GM23338 (cell line): ENCODE measurements at regions not wholly inside any gene's neighbourhood (a gene's known extent, or its start where the extent isn't known, plus 50 kb on each side); places are given as distances from the start of the nearest gene placed in this dataset.

Source experiments
- EZH2 ChIP-seq: fragments of 200-600 bp; sonication (generic); IDR thresholded peaks from one replicate; pipeline ENCODE4 v1.8.0; 2017; ENCODE audit warnings: antibody characterized with exemption, mild to moderate bottlenecking, low read depth; ENCODE audit not compliant: unreplicated experiment
- ZNF114 ChIP-seq: fragments of 250-450 bp; sonication (Bioruptor Pico); IDR thresholded peaks from 2 replicates; pipeline ENCODE4 v1.5.0; 2020; ENCODE audit warnings: mild to moderate bottlenecking, moderate library complexity
- TF ChIP-seq, protein P1 (sequence below), 2 experiments: fragments of 200-600 bp in 1 of 2; sonication (generic) in 1 of 2; conservative IDR thresholded peaks; 2 replicates each; pipeline versions ENCODE4 v1.5.1 to v1.6.1; 2016 to 2017; ENCODE audit warnings: antibody characterized with exemption in 2 of 2, low read depth in 2 of 2, mild to moderate bottlenecking in 2 of 2, moderate library complexity in 1 of 2
- TF ChIP-seq, protein P2 (sequence below): IDR thresholded peaks from one replicate; pipeline ENCODE4 v1.6.1; 2018; ENCODE audit warnings: antibody characterized with exemption; ENCODE audit not compliant: unreplicated experiment

DNA sequence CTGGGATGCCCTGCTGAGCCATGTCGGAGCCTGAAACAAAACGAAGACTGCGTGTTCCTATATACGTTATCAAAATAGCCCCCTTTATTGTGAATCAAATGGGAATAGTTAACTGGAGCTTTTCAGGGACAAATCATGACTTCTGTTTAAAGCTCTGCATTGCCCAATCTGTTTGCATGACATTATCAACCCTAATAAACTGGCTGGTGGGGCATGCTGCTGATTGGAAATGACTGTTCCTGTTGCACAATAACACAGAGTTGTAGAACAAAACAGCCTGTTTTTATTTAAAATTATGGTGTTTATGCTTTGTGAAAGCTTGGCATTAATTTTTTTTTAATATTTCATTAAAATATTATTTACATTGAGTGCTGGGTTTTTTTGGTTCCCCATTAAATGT lies 215.5 kb downstream of the TMEM167A start:
- TF ChIP-seq, protein P1, sequence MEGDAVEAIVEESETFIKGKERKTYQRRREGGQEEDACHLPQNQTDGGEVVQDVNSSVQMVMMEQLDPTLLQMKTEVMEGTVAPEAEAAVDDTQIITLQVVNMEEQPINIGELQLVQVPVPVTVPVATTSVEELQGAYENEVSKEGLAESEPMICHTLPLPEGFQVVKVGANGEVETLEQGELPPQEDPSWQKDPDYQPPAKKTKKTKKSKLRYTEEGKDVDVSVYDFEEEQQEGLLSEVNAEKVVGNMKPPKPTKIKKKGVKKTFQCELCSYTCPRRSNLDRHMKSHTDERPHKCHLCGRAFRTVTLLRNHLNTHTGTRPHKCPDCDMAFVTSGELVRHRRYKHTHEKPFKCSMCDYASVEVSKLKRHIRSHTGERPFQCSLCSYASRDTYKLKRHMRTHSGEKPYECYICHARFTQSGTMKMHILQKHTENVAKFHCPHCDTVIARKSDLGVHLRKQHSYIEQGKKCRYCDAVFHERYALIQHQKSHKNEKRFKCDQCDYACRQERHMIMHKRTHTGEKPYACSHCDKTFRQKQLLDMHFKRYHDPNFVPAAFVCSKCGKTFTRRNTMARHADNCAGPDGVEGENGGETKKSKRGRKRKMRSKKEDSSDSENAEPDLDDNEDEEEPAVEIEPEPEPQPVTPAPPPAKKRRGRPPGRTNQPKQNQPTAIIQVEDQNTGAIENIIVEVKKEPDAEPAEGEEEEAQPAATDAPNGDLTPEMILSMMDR (conservative IDR thresholded peaks at IDR 0.05; ENCODE audit: low read depth in 2 of 2), result no peak
- TF ChIP-seq EZH2 (no peak), ZNF114 (CRISPR knock-in tag) (no peak)
- TF ChIP-seq, protein P2, sequence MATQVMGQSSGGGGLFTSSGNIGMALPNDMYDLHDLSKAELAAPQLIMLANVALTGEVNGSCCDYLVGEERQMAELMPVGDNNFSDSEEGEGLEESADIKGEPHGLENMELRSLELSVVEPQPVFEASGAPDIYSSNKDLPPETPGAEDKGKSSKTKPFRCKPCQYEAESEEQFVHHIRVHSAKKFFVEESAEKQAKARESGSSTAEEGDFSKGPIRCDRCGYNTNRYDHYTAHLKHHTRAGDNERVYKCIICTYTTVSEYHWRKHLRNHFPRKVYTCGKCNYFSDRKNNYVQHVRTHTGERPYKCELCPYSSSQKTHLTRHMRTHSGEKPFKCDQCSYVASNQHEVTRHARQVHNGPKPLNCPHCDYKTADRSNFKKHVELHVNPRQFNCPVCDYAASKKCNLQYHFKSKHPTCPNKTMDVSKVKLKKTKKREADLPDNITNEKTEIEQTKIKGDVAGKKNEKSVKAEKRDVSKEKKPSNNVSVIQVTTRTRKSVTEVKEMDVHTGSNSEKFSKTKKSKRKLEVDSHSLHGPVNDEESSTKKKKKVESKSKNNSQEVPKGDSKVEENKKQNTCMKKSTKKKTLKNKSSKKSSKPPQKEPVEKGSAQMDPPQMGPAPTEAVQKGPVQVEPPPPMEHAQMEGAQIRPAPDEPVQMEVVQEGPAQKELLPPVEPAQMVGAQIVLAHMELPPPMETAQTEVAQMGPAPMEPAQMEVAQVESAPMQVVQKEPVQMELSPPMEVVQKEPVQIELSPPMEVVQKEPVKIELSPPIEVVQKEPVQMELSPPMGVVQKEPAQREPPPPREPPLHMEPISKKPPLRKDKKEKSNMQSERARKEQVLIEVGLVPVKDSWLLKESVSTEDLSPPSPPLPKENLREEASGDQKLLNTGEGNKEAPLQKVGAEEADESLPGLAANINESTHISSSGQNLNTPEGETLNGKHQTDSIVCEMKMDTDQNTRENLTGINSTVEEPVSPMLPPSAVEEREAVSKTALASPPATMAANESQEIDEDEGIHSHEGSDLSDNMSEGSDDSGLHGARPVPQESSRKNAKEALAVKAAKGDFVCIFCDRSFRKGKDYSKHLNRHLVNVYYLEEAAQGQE, result no peak
